ENCODE measurements at regions not wholly inside any gene's neighbourhood (a gene's known extent, or its start where the extent isn't known, plus 50 kb on each side); places are given as distances from the start of the nearest gene placed in this dataset.
"Not testable (repeated sequence)": the region's sequence is repeated elsewhere in the genome, so short reads cannot be mapped to it uniquely, and the experiment has no call there.

- DNase-seq, result no peak
Measured at GRCh38 chr14:53651096-53651740, 305.4 kb downstream of the BMP4 start.

- DNase-seq, result no peak
Measured at GRCh38 chr14:53646925-53647324, 309.7 kb downstream of the BMP4 start.

- DNase-seq, result peak; percentile 60
Measured at GRCh38 chr14:53640695-53641094, 315.9 kb downstream of the BMP4 start.

GRCh38 chr14:53638966-53639365 lies 317.7 kb downstream of the BMP4 start:
- DNase-seq, result no peak

GRCh38 chr14:53634793-53635192 lies 321.8 kb downstream of the BMP4 start:
- no peak for DNase-seq

GRCh38 chr14:53630336-53630735 lies 326.3 kb downstream of the BMP4 start:
- no peak for DNase-seq

GRCh38 chr14:53628732-53629430 lies 327.7 kb downstream of the BMP4 start:
- no peak for DNase-seq

GRCh38 chr14:53628261-53628660 lies 328.4 kb downstream of the BMP4 start:
- no peak for DNase-seq

- DNase-seq, result no peak
Measured at GRCh38 chr14:53626761-53627160, 329.9 kb downstream of the BMP4 start.

- DNase-seq, result no peak
Measured at GRCh38 chr14:53622447-53622846, 334.2 kb downstream of the BMP4 start.

- no peak for DNase-seq
Measured at GRCh38 chr14:53621921-53622320, 334.7 kb downstream of the BMP4 start.

- DNase-seq, result no peak
Measured at GRCh38 chr14:53621433-53621832, 335.2 kb downstream of the BMP4 start.

- DNase-seq, result no peak
Measured at GRCh38 chr14:53620890-53621289, 335.7 kb downstream of the BMP4 start.

GRCh38 chr14:53620317-53620716 lies 336.3 kb downstream of the BMP4 start:
- peak; percentile 55 for DNase-seq

- peak; percentile 65 for DNase-seq
Measured at GRCh38 chr14:53619691-53620231, 336.9 kb downstream of the BMP4 start.

GRCh38 chr14:53616536-53616935 lies 340.1 kb downstream of the BMP4 start:
- DNase-seq, result not testable (repeated sequence)

GRCh38 chr14:53615252-53615651 lies 341.4 kb downstream of the BMP4 start:
- no peak for DNase-seq

- DNase-seq, result no peak
Measured at GRCh38 chr14:53613404-53614253, 343.0 kb downstream of the BMP4 start.

- no peak for DNase-seq
Measured at GRCh38 chr14:53610947-53611346, 345.7 kb downstream of the BMP4 start.

GRCh38 chr14:53609009-53609408 lies 347.6 kb downstream of the BMP4 start:
- no peak for DNase-seq

GRCh38 chr14:53608369-53608768 lies 348.3 kb downstream of the BMP4 start:
- no peak for DNase-seq

GRCh38 chr14:53606203-53606602 lies 350.4 kb downstream of the BMP4 start:
- no peak for DNase-seq

GRCh38 chr14:53605562-53605961 lies 351.1 kb downstream of the BMP4 start:
- DNase-seq, result no peak

- no peak for DNase-seq
Measured at GRCh38 chr14:53603994-53604393, 352.6 kb downstream of the BMP4 start.
